Mesenchymal stem cell (in vitro differentiated cells and primary cell): ENCODE measurements at regions not wholly inside any gene's neighbourhood (a gene's known extent, or its start where the extent isn't known, plus 50 kb on each side); places are given as distances from the start of the nearest gene placed in this dataset.

Experiments
- DNase-seq: peaks from one replicate; pipeline ENCODE4 v3.0.0-alpha.2; 2013
- H2AFZ ChIP-seq: one replicate; pipeline ENCODE4 v1.6.1; 2013; ENCODE audit warnings: low read depth, mild to moderate bottlenecking, control low read depth, inconsistent platforms, low read length, moderate library complexity
- H2AK5ac ChIP-seq: 2 replicates; pipeline ENCODE4 v1.6.1; 2013; ENCODE audit warnings: low read length, moderate library complexity, mild to moderate bottlenecking, inconsistent platforms; ENCODE audit not compliant: severe bottlenecking
- H2BK120ac ChIP-seq: one replicate; pipeline ENCODE4 v1.6.1; 2013; ENCODE audit warnings: low read depth, mild to moderate bottlenecking, inconsistent platforms, low read length, moderate library complexity
- H2BK12ac ChIP-seq, 2 experiments: one replicate each; pipeline ENCODE4 v1.6.1; 2013; ENCODE audit warnings: inconsistent platforms in 2 of 2, low read length in 2 of 2, mild to moderate bottlenecking in 2 of 2, moderate library complexity in 2 of 2, control low read depth in 1 of 2
- H2BK15ac ChIP-seq: one replicate; pipeline ENCODE4 v1.6.1; 2013; ENCODE audit warnings: mild to moderate bottlenecking, low read depth, inconsistent platforms; ENCODE audit not compliant: poor library complexity, severe bottlenecking
- H2BK5ac ChIP-seq: 2 replicates; pipeline ENCODE4 v1.6.1; 2013; ENCODE audit warnings: low read depth, mild to moderate bottlenecking, low read length, control low read depth, inconsistent platforms; ENCODE audit not compliant: poor library complexity, severe bottlenecking
- H3K14ac ChIP-seq, 2 experiments: one replicate each; pipeline ENCODE4 v1.6.1; 2013; ENCODE audit warnings: inconsistent platforms in 2 of 2, low read length in 2 of 2, control low read depth in 1 of 2, mild to moderate bottlenecking in 1 of 2, moderate library complexity in 1 of 2
- H3K18ac ChIP-seq, 2 experiments: one replicate each; pipeline ENCODE4 v1.6.1; 2013; ENCODE audit warnings: inconsistent platforms in 2 of 2, low read length in 2 of 2, control low read depth in 1 of 2, low read depth in 1 of 2, mild to moderate bottlenecking in 1 of 2
- H3K23ac ChIP-seq, 2 experiments: one replicate each; pipeline ENCODE4 v1.6.1; 2013; ENCODE audit warnings: inconsistent platforms in 2 of 2, low read length in 2 of 2, mild to moderate bottlenecking in 2 of 2, moderate library complexity in 2 of 2, control low read depth in 1 of 2
- H3K27ac ChIP-seq: 2 replicates; pipeline ENCODE4 v1.5.1; 2013; ENCODE audit warnings: mild to moderate bottlenecking, moderate library complexity, low read length, control low read depth, inconsistent platforms; ENCODE audit not compliant: poor library complexity, severe bottlenecking
- H3K27me3 ChIP-seq, 2 experiments: 2 replicates each; pipeline versions ENCODE4 v1.6.1 to v1.7.0; 2013; ENCODE audit warnings: low read length in 2 of 2, mild to moderate bottlenecking in 2 of 2, moderate library complexity in 2 of 2, control low read depth in 1 of 2, inconsistent platforms in 1 of 2; ENCODE audit not compliant: control insufficient read depth in 1 of 2, insufficient read depth in 1 of 2
- H3K36me3 ChIP-seq, 2 experiments: 2 replicates each; pipeline versions ENCODE4 v1.6.1 to v1.7.0; 2013; ENCODE audit warnings: low read length in 2 of 2, control low read depth in 1 of 2, inconsistent platforms in 1 of 2, low read depth in 1 of 2, mild to moderate bottlenecking in 1 of 2; ENCODE audit not compliant: insufficient read depth in 2 of 2, control insufficient read depth in 1 of 2
- H3K4ac ChIP-seq, 2 experiments: one replicate each; pipeline ENCODE4 v1.6.1; 2013; ENCODE audit warnings: inconsistent platforms in 2 of 2, low read length in 2 of 2, mild to moderate bottlenecking in 2 of 2, moderate library complexity in 2 of 2, control low read depth in 1 of 2, low read depth in 1 of 2
- H3K4me1 ChIP-seq: 2 replicates; pipeline ENCODE4 v1.6.1; 2013; ENCODE audit warnings: low read depth, low read length, control low read depth; ENCODE audit not compliant: control insufficient read depth, insufficient read depth
- H3K4me2 ChIP-seq: 2 replicates; pipeline ENCODE4 v1.6.1; 2013; ENCODE audit warnings: low read length, mild to moderate bottlenecking, inconsistent platforms; ENCODE audit not compliant: poor library complexity, severe bottlenecking
- H3K4me3 ChIP-seq, 2 experiments: 2 replicates each; pipeline versions ENCODE4 v1.5.1 to v1.7.0; 2013; ENCODE audit warnings: low read length in 2 of 2, mild to moderate bottlenecking in 2 of 2, control low read depth in 1 of 2, low read depth in 1 of 2; ENCODE audit not compliant: insufficient read depth in 1 of 2
- H3K79me1 ChIP-seq: replicated peaks from 2 replicates; pipeline ENCODE4 v1.6.1; 2013; ENCODE audit warnings: mild to moderate bottlenecking, control low read depth, low read length, inconsistent platforms; ENCODE audit not compliant: poor library complexity, severe bottlenecking
- H3K9ac ChIP-seq: 2 replicates; pipeline ENCODE4 v1.7.0; 2013; ENCODE audit warnings: mild to moderate bottlenecking, low read length, moderate library complexity
- H3K9me3 ChIP-seq: 2 replicates; pipeline ENCODE4 v1.7.0; 2013; ENCODE audit warnings: mild to moderate bottlenecking, low read length; ENCODE audit not compliant: control insufficient read depth
- H4K8ac ChIP-seq: one replicate; pipeline ENCODE4 v1.6.1; 2013; ENCODE audit warnings: inconsistent platforms, mild to moderate bottlenecking, low read length, moderate library complexity
- H4K91ac ChIP-seq: one replicate; pipeline ENCODE4 v1.6.1; 2013; ENCODE audit warnings: mild to moderate bottlenecking, low read length, inconsistent platforms
- WGBS: methylation state at CpG from one replicate; pipeline ENCODE4 v1.1.7; 2013; ENCODE audit warnings: mixed read lengths; 5-methylcytosine and 5-hydroxymethylcytosine counted together

DNA sequence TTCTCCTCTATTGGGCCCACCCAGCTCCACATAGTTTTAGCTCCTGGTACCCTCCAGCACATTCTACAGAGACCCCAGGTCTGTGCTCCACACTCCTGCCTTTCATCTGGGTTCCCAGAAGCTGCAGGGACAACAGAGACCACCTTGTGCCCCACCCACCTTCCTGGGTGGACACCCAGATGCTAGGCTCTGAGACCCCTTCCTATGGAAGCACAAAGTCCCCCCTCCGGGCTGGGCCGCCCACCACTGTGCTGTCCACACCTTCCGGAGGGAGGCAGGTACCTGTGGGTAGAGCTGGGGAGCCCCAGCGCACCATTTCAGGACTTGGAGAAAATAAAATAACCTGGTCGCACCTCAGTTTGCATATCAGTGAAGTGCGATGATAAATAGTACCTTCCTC is 224.9 kb upstream of the FOXF1 start:
- Histone ChIP-seq H3K27ac (no peak overlapping the region), H2AK5ac (no peak overlapping the region), H2BK120ac (no peak overlapping the region), H3K4ac (no peak overlapping the region), H3K4me3 (no peak overlapping the region), H3K4me2 (no peak overlapping the region), H4K91ac (peak overlapping the region; percentile 12), H3K4me1 (no peaks in the 10 kb centered on the region), H2AFZ (no peak overlapping the region), H2BK15ac (no peak overlapping the region), H4K8ac (no peak overlapping the region), H3K14ac (no peak overlapping the region), H2BK12ac (peak overlapping the region in 1 of 2 experiments; percentile 84), H3K23ac (no peak overlapping the region), H2BK5ac (no peak overlapping the region), H3K9ac (no peak overlapping the region), H3K79me1 (no peaks in the 10 kb centered on the region), H3K36me3 (no peaks in the 10 kb centered on the region), H3K27me3 (peaks cover 65 to 89% of the 10 kb centered on the region in 2 experiments), H3K18ac (peak overlapping the region; percentile 4 to 64), H3K9me3 (peaks cover 5% of the 10 kb centered on the region)
- WGBS: 67% methylated on average over 6 of the region's 6 CpGs
- no peak for DNase-seq

- H3K14ac ChIP-seq: peak overlapping the region; percentile 89 to 98
- peak overlapping the region; percentile 89 to 91 for H3K4ac ChIP-seq
- H2AFZ ChIP-seq: peak overlapping the region; percentile 43
- peak overlapping the region; percentile 92 to 99 for H3K18ac ChIP-seq
- H2AK5ac ChIP-seq: no peak overlapping the region
- peak overlapping the region; percentile 97 for H4K91ac ChIP-seq
- H2BK15ac ChIP-seq: peak overlapping the region; percentile 96
- no peaks in the 10 kb centered on the region for H3K79me1 ChIP-seq
- peaks cover 69 to 95% of the 10 kb centered on the region in 2 experiments for H3K27me3 ChIP-seq
- peak overlapping the region; percentile 91 to 100 for H2BK12ac ChIP-seq
- H2BK5ac ChIP-seq: no peak overlapping the region
- no peaks in the 10 kb centered on the region for H3K4me1 ChIP-seq
- H4K8ac ChIP-seq: peak overlapping the region; percentile 98
- no peaks in the 10 kb centered on the region for H3K36me3 ChIP-seq
- H3K23ac ChIP-seq: peak overlapping the region; percentile 70 to 97
- H3K9me3 ChIP-seq: peaks cover 5% of the 10 kb centered on the region
- peak overlapping the region; percentile 93 for H2BK120ac ChIP-seq
- DNase-seq: peak; percentile 84
- H3K27ac ChIP-seq: no peak overlapping the region
- no peak overlapping the region for H3K4me2 ChIP-seq
- 5% methylated on average over 55 of the region's 55 CpGs for WGBS
- no peak overlapping the region for H3K9ac ChIP-seq
- no peak overlapping the region for H3K4me3 ChIP-seq
These were observed 224.1 kb upstream of the FOXF1 start for GRCh38 chr16:86285938-86286921.

DNA sequence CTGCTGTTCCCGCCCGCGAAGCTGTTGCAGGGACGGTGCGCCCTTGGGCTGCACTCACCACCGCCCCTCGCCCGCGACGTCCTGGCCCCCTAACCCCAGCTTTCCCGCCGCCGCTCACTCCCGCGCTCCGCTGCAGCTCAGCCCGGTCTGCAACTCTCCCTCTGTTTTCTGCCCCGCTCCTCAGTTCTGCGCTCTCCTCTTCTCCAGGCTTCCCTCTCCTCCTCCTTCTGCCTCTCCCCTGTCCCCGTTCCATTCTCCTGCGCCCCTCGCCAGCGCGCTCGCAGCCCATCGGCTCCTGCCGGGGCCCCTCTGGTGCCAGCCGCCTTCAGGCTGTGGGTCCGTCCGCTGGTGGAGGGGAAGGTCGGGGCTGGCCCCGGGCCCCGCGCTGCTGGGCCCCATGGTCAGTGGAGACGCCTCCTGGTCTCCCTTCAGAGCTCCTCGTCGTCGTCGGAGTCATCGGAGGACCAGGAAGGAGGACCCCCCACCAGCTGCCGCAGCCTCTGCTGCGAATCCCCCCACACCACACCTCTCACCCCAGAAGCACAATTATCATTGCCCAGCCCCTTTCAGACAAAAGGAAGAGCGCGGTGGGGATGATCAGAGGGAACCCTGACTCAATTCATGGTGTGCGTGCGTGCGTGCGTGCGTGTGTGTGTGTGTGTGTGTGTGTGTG is 223.2 kb upstream of the FOXF1 start:
- Histone ChIP-seq H3K9me3 (peaks cover 5% of the 10 kb centered on the region), H3K4me1 (no peaks in the 10 kb centered on the region), H3K18ac (peak overlapping the region; percentile 92 to 99), H3K14ac (peak overlapping the region; percentile 89 to 98), H2BK5ac (no peak overlapping the region), H3K4ac (peak overlapping the region; percentile 89 to 91), H2AK5ac (no peak overlapping the region), H2BK15ac (peak overlapping the region; percentile 96), H4K8ac (peak overlapping the region; percentile 98), H2BK12ac (peak overlapping the region; percentile 69 to 100), H4K91ac (peak overlapping the region; percentile 97), H3K4me3 (no peak overlapping the region), H2BK120ac (peak overlapping the region; percentile 93), H2AFZ (peak overlapping the region; percentile 43), H3K23ac (peak overlapping the region; percentile 70 to 97), H3K36me3 (no peaks in the 10 kb centered on the region), H3K9ac (no peak overlapping the region), H3K27me3 (peaks cover 71 to 96% of the 10 kb centered on the region in 2 experiments), H3K79me1 (no peaks in the 10 kb centered on the region), H3K4me2 (no peak overlapping the region), H3K27ac (no peak overlapping the region)
- DNase-seq: peak; percentile 53
- WGBS: 4% methylated on average over 46 of the region's 49 CpGs
